ENCODE measurements at regions not wholly inside any gene's neighbourhood (a gene's known extent, or its start where the extent isn't known, plus 50 kb on each side); places are given as distances from the start of the nearest gene placed in this dataset.

DNA sequence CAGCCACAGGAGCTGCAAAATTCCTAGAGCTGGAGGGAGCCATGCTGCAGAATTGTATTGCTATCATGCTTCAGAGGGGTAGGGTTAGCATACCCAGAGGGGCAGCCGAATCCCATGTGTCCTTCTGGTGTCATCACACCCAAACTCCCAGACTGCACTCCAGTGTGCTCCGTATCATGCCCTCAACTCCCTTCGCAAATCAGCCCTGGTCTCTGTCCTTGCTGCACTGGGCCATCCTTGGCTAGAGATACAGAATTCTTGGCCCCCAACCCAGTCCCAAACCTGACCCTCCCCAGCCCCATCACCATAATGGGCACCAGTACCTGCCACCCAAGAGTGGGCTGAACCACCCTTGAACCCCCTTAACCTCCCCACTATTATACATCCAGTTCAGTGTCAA is 138.3 kb downstream of the ANKRD60 start:
- TF ChIP-seq EZH2 (IDR thresholded peaks at IDR 0.05; ENCODE audit: borderline replicate concordance, control insufficient read depth, low read depth, low read length) (no peak), CBX5 (IDR thresholded peaks at IDR 0.05; ENCODE audit: low read depth) (no peak), SP1 (IDR thresholded peaks at IDR 0.05; ENCODE audit: low read depth, low read length) (no peak), CEBPB (IDR thresholded peaks at IDR 0.05; ENCODE audit: borderline replicate concordance in 1 of 2, low read depth in 2 of 2, low read length in 2 of 2) (no peak), TBL1XR1 (IDR thresholded peaks at IDR 0.05; ENCODE audit: low read depth, low read length) (no peak), RBBP5 (conservative IDR thresholded peaks at IDR 0.05) (no peak)
- TF ChIP-seq, protein P1, sequence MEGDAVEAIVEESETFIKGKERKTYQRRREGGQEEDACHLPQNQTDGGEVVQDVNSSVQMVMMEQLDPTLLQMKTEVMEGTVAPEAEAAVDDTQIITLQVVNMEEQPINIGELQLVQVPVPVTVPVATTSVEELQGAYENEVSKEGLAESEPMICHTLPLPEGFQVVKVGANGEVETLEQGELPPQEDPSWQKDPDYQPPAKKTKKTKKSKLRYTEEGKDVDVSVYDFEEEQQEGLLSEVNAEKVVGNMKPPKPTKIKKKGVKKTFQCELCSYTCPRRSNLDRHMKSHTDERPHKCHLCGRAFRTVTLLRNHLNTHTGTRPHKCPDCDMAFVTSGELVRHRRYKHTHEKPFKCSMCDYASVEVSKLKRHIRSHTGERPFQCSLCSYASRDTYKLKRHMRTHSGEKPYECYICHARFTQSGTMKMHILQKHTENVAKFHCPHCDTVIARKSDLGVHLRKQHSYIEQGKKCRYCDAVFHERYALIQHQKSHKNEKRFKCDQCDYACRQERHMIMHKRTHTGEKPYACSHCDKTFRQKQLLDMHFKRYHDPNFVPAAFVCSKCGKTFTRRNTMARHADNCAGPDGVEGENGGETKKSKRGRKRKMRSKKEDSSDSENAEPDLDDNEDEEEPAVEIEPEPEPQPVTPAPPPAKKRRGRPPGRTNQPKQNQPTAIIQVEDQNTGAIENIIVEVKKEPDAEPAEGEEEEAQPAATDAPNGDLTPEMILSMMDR (IDR thresholded peaks at IDR 0.05 in 2 of 3, conservative IDR thresholded peaks at IDR 0.05 in 1 of 3; ENCODE audit: control insufficient read depth in 2 of 3, extremely low read depth in 1 of 3, insufficient read depth in 1 of 3, low read depth in 3 of 3, low read length in 3 of 3) = no peak

Measured in GM12878 (cell line).